Neuronal stem cell (in vitro differentiated cells): ENCODE measurements at regions not wholly inside any gene's neighbourhood (a gene's known extent, or its start where the extent isn't known, plus 50 kb on each side); places are given as distances from the start of the nearest gene placed in this dataset.

Experiments
- DNase-seq: peaks from one replicate; pipeline ENCODE4 v3.0.0-alpha.2; 2013; ENCODE audit warnings: low spot score
- H2AFZ ChIP-seq: one replicate; pipeline ENCODE4 v1.6.1; 2013; ENCODE audit warnings: mild to moderate bottlenecking, low read length, inconsistent platforms
- H2AK5ac ChIP-seq: 2 replicates; pipeline ENCODE4 v1.6.1; 2013; ENCODE audit warnings: low read depth, mild to moderate bottlenecking, inconsistent platforms, low read length, moderate library complexity, mixed read lengths
- H2BK120ac ChIP-seq: 2 replicates; pipeline ENCODE4 v1.6.1; 2013; ENCODE audit warnings: low read depth, mild to moderate bottlenecking, inconsistent platforms, low read length, moderate library complexity, mixed read lengths
- H2BK12ac ChIP-seq: one replicate; pipeline ENCODE4 v1.6.1; 2013; ENCODE audit warnings: low read length, inconsistent platforms
- H2BK15ac ChIP-seq: 2 replicates; pipeline ENCODE4 v1.6.1; 2013; ENCODE audit warnings: mild to moderate bottlenecking, low read length, inconsistent platforms, mixed read lengths
- H2BK5ac ChIP-seq: one replicate; pipeline ENCODE4 v1.6.1; 2013; ENCODE audit warnings: inconsistent platforms, mild to moderate bottlenecking, low read length, moderate library complexity
- H3K14ac ChIP-seq: one replicate; pipeline ENCODE4 v1.6.1; 2013; ENCODE audit warnings: low read length, inconsistent platforms
- H3K18ac ChIP-seq: 2 replicates; pipeline ENCODE4 v1.6.1; 2013; ENCODE audit warnings: low read length, inconsistent platforms
- H3K23ac ChIP-seq: 2 replicates; pipeline ENCODE4 v1.6.1; 2013; ENCODE audit warnings: low read depth, mild to moderate bottlenecking, mixed read lengths, low read length, inconsistent platforms; ENCODE audit not compliant: poor library complexity
- H3K27ac ChIP-seq: replicated peaks from 3 replicates; pipeline ENCODE4 v1.5.1; 2013; ENCODE audit warnings: low read length, inconsistent platforms
- H3K27me3 ChIP-seq, 3 experiments: 2 replicates each; pipeline ENCODE4 v1.6.1; 2013; ENCODE audit warnings: low read length in 3 of 3, mild to moderate bottlenecking in 2 of 3, inconsistent platforms in 1 of 3, low read depth in 1 of 3, mixed read lengths in 1 of 3, moderate library complexity in 1 of 3; ENCODE audit not compliant: control insufficient read depth in 3 of 3, insufficient read depth in 3 of 3
- H3K36me3 ChIP-seq, 2 donors: replicated peaks in 1 of 2; 2 replicates each; pipeline ENCODE4 v1.6.1; 2013; ENCODE audit warnings: low read length in 2 of 2; ENCODE audit not compliant: control insufficient read depth in 2 of 2, insufficient read depth in 2 of 2
- H3K4ac ChIP-seq: 2 replicates; pipeline ENCODE4 v1.6.1; 2013; ENCODE audit warnings: inconsistent platforms, mild to moderate bottlenecking, low read length, moderate library complexity
- H3K4me1 ChIP-seq, 2 donors: 1 replicate in 1 of 2; 2 replicates in 1 of 2; pipeline ENCODE4 v1.6.1; 2013; ENCODE audit warnings: low read length in 2 of 2, low read depth in 1 of 2; ENCODE audit not compliant: control insufficient read depth in 2 of 2, insufficient read depth in 1 of 2
- H3K4me2 ChIP-seq: one replicate; pipeline ENCODE4 v1.6.1; 2013; ENCODE audit warnings: mild to moderate bottlenecking, low read length, inconsistent platforms; ENCODE audit not compliant: insufficient read depth, poor library complexity, severe bottlenecking
- H3K4me3 ChIP-seq, 2 donors: 2 replicates each; pipeline ENCODE4 v1.5.1; 2013; ENCODE audit warnings: low read length in 2 of 2, mild to moderate bottlenecking in 2 of 2, inconsistent platforms in 1 of 2, moderate library complexity in 1 of 2
- H3K79me1 ChIP-seq: one replicate; pipeline ENCODE4 v1.6.1; 2013; ENCODE audit warnings: low read depth, mild to moderate bottlenecking, inconsistent platforms, low read length, moderate library complexity
- H3K9ac ChIP-seq: one replicate; pipeline ENCODE4 v1.6.1; 2013; ENCODE audit warnings: mild to moderate bottlenecking, low read depth, low read length, inconsistent platforms; ENCODE audit not compliant: poor library complexity
- H3K9me3 ChIP-seq, 2 donors: replicated peaks in 1 of 2; 2 replicates each; pipeline versions ENCODE3 to v1.6.1; 2013; ENCODE audit warnings: low read length in 2 of 2, mild to moderate bottlenecking in 2 of 2, inconsistent platforms in 1 of 2, low read depth in 1 of 2, mixed read lengths in 1 of 2, moderate library complexity in 1 of 2; ENCODE audit not compliant: control insufficient read depth in 2 of 2, insufficient read depth in 1 of 2
- H4K8ac ChIP-seq: one replicate; pipeline ENCODE4 v1.6.1; 2013; ENCODE audit warnings: low read depth, mild to moderate bottlenecking, inconsistent platforms, low read length, moderate library complexity
- H4K91ac ChIP-seq: one replicate; pipeline ENCODE4 v1.6.1; 2013; ENCODE audit warnings: low read length, low read depth, mild to moderate bottlenecking, inconsistent platforms; ENCODE audit not compliant: poor library complexity
- WGBS, 2 donors: extraction: QIAGEN DNeasy Blood & Tissue Kit; methylation state at CpG; one replicate each; pipeline ENCODE4 v1.1.7; 2013; ENCODE audit warnings: missing lambda C conversion rate in 2 of 2, mixed read lengths in 1 of 2; ENCODE audit not compliant: insufficient read length in 2 of 2, insufficient replicate concordance in 1 of 2; ENCODE audit errors: extremely low coverage in 2 of 2; 5-methylcytosine and 5-hydroxymethylcytosine counted together

GRCh38 chr1:239186487-239186886 is 199.9 kb upstream of the CHRM3 start:
- H2BK15ac ChIP-seq, result no peak overlapping the region
- no peak overlapping the region for H2BK12ac ChIP-seq
- no peak overlapping the region for H3K4me3 ChIP-seq
- no peak overlapping the region for H2AK5ac ChIP-seq
- H4K91ac ChIP-seq, result no peak overlapping the region
- no peak overlapping the region for H2BK120ac ChIP-seq
- no peaks in the 10 kb centered on the region for H3K27me3 ChIP-seq
- H3K14ac ChIP-seq, result no peak overlapping the region
- no peaks in the 10 kb centered on the region for H3K36me3 ChIP-seq
- no peaks in the 10 kb centered on the region for H3K4me1 ChIP-seq
- DNase-seq, result no peak
- H2BK5ac ChIP-seq, result no peak overlapping the region
- H3K18ac ChIP-seq, result no peak overlapping the region
- no peak overlapping the region for H3K23ac ChIP-seq
- H3K4ac ChIP-seq, result no peak overlapping the region
- H3K9ac ChIP-seq, result no peak overlapping the region
- H3K27ac ChIP-seq, result no peak overlapping the region
- no peak overlapping the region for H4K8ac ChIP-seq
- no peaks in the 10 kb centered on the region for H3K9me3 ChIP-seq
- no CpG with 5 or more reads among the region's 1 CpG for WGBS, 2 donors
- no peaks in the 10 kb centered on the region for H3K79me1 ChIP-seq
- no peak overlapping the region for H3K4me2 ChIP-seq
- H2AFZ ChIP-seq, result no peak overlapping the region

DNA sequence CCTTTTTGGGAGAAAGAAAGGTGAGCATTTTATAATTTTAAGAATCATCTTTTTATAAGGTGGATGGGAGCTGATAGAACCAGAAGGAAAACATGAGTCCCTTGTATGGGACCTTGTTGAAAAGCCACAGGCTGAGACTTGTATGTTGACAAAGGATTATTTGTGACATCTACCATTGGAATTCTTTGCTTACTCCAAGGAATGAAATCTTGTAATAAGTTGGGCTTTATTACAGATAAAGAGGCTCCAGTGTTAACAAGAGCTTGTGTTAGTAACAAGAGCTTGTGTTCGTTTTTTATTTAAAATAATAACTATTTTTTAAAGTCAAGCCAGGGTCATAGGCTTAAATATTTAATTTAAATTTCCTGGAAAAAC is 201.1 kb upstream of the CHRM3 start:
- Histone ChIP-seq H3K4me3 (no peak overlapping the region), H2BK5ac (no peak overlapping the region), H3K14ac (no peak overlapping the region), H3K9ac (no peak overlapping the region), H3K79me1 (no peaks in the 10 kb centered on the region), H3K27ac (no peak overlapping the region), H4K8ac (no peak overlapping the region), H3K4me1 (no peaks in the 10 kb centered on the region), H3K18ac (no peak overlapping the region), H4K91ac (no peak overlapping the region), H3K23ac (no peak overlapping the region), H2AFZ (no peak overlapping the region), H3K27me3 (no peaks in the 10 kb centered on the region), H2BK12ac (no peak overlapping the region), H3K36me3 (no peaks in the 10 kb centered on the region), H3K4me2 (no peak overlapping the region), H3K9me3 (no peaks in the 10 kb centered on the region), H2AK5ac (no peak overlapping the region), H2BK120ac (no peak overlapping the region), H3K4ac (no peak overlapping the region), H2BK15ac (no peak overlapping the region)
- WGBS, 2 donors, result no CpG with 5 or more reads among the region's 1 CpG
- DNase-seq, result no peak

DNA sequence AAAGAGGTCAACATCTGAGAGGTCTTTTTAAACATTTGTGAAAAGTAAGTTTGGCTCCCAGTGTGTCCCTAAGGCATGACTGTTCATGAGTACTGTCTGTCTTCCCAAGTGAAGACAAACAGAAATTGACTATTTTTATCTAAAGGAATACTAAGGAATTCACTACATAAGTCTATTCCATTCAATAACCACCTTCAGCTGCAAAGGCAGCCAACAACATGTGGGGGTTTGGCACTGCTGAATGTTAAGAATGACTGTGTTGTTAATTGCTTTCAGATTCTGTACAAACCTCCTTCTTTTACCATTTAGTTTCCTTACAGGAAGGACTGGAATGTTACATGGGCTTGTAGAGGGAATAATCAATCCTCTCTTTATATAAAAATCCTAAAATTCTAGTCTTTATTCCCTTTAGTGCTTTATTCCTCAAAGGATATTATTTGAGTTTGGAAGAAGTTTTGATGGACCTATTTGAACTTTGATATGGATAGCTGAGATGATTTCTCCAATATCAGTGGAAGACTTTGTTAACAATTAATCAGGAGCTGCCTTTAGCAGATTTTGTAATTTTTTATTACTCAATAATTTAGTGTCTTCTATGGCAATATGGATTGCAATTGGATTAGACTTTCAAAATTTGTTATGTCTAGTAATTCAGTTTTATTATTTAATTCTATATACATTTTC is 201.7 kb upstream of the CHRM3 start:
- no peaks in the 10 kb centered on the region for H3K36me3 ChIP-seq
- no peak for DNase-seq
- H3K27me3 ChIP-seq, result no peaks in the 10 kb centered on the region
- H3K4me1 ChIP-seq, result no peaks in the 10 kb centered on the region
- no peak overlapping the region for H3K9ac ChIP-seq
- no peaks in the 10 kb centered on the region for H3K79me1 ChIP-seq
- H3K4me3 ChIP-seq, result no peak overlapping the region
- H3K27ac ChIP-seq, result no peak overlapping the region
- H3K14ac ChIP-seq, result no peak overlapping the region
- H3K18ac ChIP-seq, result no peak overlapping the region
- no peak overlapping the region for H3K4me2 ChIP-seq
- no peaks in the 10 kb centered on the region for H3K9me3 ChIP-seq
- no peak overlapping the region for H4K91ac ChIP-seq
- no peak overlapping the region for H4K8ac ChIP-seq
- no peak overlapping the region for H3K4ac ChIP-seq
- H3K23ac ChIP-seq, result no peak overlapping the region
- no peak overlapping the region for H2AFZ ChIP-seq
- H2BK12ac ChIP-seq, result no peak overlapping the region
- H2BK5ac ChIP-seq, result no peak overlapping the region
- H2BK15ac ChIP-seq, result no peak overlapping the region
- no peak overlapping the region for H2BK120ac ChIP-seq
- no peak overlapping the region for H2AK5ac ChIP-seq

DNA sequence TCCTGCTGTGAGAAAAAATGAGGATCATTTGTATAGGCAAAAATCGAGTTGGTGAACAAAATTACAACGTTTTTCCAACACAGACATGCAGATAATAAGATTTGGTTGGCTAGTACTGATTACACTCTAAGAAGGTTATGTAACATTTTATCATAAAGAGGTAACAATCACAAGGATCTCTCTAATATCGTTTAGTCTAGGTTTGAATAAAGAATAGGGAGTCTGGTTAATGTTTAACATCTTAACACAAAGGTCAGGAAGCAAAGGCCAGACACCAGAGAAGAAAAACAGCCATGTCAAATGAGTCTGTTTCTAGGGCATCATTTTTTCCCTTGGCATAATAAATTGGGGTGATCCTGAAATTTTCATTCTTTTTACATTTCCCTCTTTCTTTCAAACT is 207.4 kb upstream of the CHRM3 start:
- Histone ChIP-seq H3K27me3 (no peaks in the 10 kb centered on the region), H3K4me1 (peaks cover 0 to 5% of the 10 kb centered on the region in 2 donors), H3K18ac (no peak overlapping the region), H3K4me3 (no peak overlapping the region), H2BK5ac (no peak overlapping the region), H3K9ac (no peak overlapping the region), H2AK5ac (no peak overlapping the region), H3K4ac (no peak overlapping the region), H4K8ac (no peak overlapping the region), H2BK12ac (no peak overlapping the region), H3K14ac (no peak overlapping the region), H3K9me3 (no peaks in the 10 kb centered on the region), H2BK120ac (no peak overlapping the region), H3K79me1 (no peaks in the 10 kb centered on the region), H3K27ac (no peak overlapping the region), H2BK15ac (no peak overlapping the region), H3K23ac (no peak overlapping the region), H2AFZ (no peak overlapping the region), H4K91ac (no peak overlapping the region), H3K36me3 (no peaks in the 10 kb centered on the region), H3K4me2 (no peak overlapping the region)
- WGBS, 2 donors, result no CpG with 5 or more reads among the region's 3 CpGs
- no peak for DNase-seq
